UCSD-AML1 (cell line): ENCODE measurements at regions not wholly inside any gene's neighbourhood (a gene's known extent, or its start where the extent isn't known, plus 50 kb on each side); places are given as distances from the start of the nearest gene placed in this dataset.
"Not testable (repeated sequence)": the region's sequence is repeated elsewhere in the genome, so short reads cannot be mapped to it uniquely, and the experiment has no call there.

Experiments
- DNase-seq: peaks from one replicate; lab custom pipeline; 2025; ENCODE audit not compliant: unreplicated experiment; lab: John Stamatoyannopoulos, UW

- DNase-seq, result no peak
Measured at GRCh38 chr4:89506866-89507491, 199.4 kb upstream of the GPRIN3 start.

- no peak for DNase-seq
Measured at GRCh38 chr4:89502581-89502980, 195.0 kb upstream of the GPRIN3 start.

DNA sequence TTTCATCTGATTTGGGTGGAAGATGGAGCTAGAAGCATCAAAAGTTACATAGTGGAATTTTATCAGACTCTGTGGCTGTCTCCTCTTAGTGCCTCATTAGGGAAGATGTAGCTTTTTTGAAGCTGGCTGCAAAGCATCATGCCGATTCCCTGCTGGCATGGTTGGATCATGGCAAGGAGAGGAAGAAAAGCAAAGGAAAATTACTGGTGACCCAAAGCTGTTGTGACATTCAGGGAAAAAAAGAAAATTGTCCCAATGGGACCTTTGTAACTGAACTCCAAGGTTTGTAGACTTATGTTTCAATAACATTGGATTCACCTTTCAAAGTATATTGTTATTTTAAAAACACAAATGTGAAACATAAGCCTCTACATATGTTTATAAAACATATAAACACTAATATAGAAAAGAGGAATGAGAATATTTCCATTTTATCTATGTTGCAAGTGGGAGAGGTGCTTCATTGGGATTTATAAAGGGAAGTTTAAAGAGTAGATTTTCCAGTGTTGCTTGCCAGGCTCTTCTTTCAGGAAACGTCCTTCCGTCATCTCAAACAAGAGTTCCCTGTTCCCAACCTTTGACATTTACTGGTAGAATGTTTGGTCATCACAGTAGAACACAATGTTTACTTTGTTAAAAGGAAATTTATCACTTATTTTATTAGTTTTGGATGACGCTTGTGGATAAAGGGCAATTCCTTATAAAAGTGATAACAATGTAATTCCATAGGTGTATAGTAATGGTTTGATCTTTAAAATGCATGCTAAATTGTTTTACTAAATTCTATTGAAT lies 190.1 kb upstream of the GPRIN3 start:
- no peak for DNase-seq

DNA sequence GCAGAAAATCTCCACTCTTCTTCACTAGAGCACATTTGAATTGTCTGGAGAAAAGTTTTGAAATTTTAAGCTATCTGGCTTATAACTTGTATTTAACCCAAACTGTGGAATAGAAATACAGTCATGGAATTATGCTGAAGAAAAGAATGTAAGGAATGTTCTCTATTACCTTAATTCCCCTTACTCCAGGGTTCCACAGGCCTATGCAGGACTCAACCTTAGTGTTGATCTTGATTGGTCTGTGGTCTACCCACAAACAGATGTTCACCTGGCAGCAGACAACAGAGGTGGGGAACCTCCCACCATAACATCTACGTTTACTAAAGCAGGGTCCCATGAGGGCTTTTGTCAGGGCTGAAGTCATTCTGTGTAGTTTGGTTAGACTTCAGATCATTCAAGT lies 189.3 kb upstream of the GPRIN3 start:
- DNase-seq, result no peak

- no peak for DNase-seq
Measured at GRCh38 chr4:89493367-89493766, 185.8 kb upstream of the GPRIN3 start.

DNA sequence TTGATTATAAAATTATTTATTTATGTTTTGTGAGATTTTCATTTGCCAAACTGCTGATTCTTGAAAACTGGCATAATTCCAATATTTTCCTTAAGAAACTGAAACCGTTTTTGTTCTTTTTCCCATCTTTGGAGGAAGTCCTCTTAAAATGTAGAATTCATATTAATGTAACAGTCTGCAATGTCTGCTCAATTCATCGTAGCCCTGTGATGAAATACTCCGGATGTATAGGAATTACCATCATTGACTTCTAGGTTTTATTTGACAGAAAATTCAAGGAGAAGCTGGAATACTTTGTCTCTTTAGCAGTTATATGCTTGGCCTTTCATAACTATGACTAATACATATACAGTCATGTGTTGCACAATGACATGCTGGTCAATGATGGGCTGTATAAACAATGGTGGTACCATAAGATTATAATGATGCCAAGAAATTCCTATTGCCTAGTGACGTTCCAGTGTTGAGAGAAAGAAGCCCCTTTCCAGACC lies 185.0 kb upstream of the GPRIN3 start:
- DNase-seq, result no peak

GRCh38 chr4:89491761-89492160 lies 184.2 kb upstream of the GPRIN3 start:
- no peak for DNase-seq

GRCh38 chr4:89489921-89490431 lies 182.4 kb upstream of the GPRIN3 start:
- DNase-seq, result not testable (repeated sequence)

GRCh38 chr4:89489338-89489771 lies 181.8 kb upstream of the GPRIN3 start:
- DNase-seq, result no peak

DNA sequence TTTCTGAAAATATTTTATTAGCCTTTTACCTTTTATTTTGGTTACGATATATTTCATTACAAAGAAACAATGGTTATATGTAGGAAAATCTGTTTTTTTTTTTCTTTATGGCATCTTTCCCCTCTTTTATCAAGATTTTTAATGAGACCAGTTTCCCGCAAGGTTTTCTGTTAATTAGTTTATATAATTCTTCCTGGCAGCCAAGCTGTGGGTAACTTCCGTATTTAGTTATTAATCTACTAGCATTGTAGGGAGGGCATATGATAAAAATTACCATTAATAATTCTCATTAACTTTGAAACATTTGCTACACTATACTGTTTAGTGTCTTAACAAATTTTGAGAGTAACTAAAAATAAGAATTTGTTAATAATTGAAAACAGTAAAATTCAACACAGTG lies 181.1 kb upstream of the GPRIN3 start:
- no peak for DNase-seq

- DNase-seq, result no peak
Measured at GRCh38 chr4:89486673-89487072, 179.1 kb upstream of the GPRIN3 start.

GRCh38 chr4:89486042-89486441 lies 178.4 kb upstream of the GPRIN3 start:
- no peak for DNase-seq

GRCh38 chr4:89483833-89484232 lies 176.2 kb upstream of the GPRIN3 start:
- DNase-seq, result no peak

- no peak for DNase-seq
Measured at GRCh38 chr4:89482926-89483595, 175.5 kb upstream of the GPRIN3 start.

- DNase-seq, result no peak
Measured at GRCh38 chr4:89482251-89482650, 174.7 kb upstream of the GPRIN3 start.

DNA sequence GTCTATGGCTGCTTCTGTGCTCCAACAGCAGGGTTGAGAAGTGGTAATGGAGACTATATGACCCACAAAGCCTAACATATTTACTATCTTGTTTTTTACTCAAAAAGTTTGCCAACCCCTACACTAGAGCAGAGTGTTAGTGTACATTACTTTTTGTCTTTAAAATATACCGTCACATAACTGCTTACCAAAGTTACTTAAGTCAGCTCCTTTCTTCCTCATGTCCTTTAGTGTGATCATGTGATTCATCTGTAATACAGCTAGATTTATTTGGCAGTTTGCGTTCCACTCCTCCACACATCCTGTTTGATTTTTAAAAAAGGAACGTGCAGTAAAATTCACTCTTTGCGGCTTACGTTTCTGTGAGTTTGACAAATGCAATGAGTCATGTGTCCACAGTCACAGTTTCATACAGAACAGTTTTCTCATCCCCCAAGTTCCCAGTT lies 162.4 kb upstream of the GPRIN3 start:
- no peak for DNase-seq

- DNase-seq, result no peak
Measured at GRCh38 chr4:89469516-89469915, 161.9 kb upstream of the GPRIN3 start.

- no peak for DNase-seq
Measured at GRCh38 chr4:89468602-89469001, 161.0 kb upstream of the GPRIN3 start.

- DNase-seq, result no peak
Measured at GRCh38 chr4:89463341-89463740, 155.7 kb upstream of the GPRIN3 start.

- DNase-seq, result no peak
Measured at GRCh38 chr4:89447543-89447942, 139.9 kb upstream of the GPRIN3 start.

- no peak for DNase-seq
Measured at GRCh38 chr4:89446193-89446592, 138.6 kb upstream of the GPRIN3 start.

- DNase-seq, result no peak
Measured at GRCh38 chr4:89439533-89439932, 131.9 kb upstream of the GPRIN3 start.
